ENCODE measurements at regions not wholly inside any gene's neighbourhood (a gene's known extent, or its start where the extent isn't known, plus 50 kb on each side); places are given as distances from the start of the nearest gene placed in this dataset.

- Mint-ChIP-seq H3K36me3 (ENCODE audit: low read depth) (peaks cover 3% of the 10 kb centered on the region), H3K9me3 (peaks cover 61% of the 10 kb centered on the region)
- WGBS, 2 experiments (ENCODE audit: insufficient coverage in 1 of 2, insufficient read length in 1 of 2): 93 to 100% methylated on average over 1 to 95 of the region's 103 CpGs
Observed at GRCh38 chr17:26765860-26766709, 527.8 kb upstream of the WSB1 start.

GRCh38 chr17:26766743-26767142 lies 527.2 kb upstream of the WSB1 start:
- H3K27ac Mint-ChIP-seq: no peak overlapping the region
- Histone ChIP-seq H3K9me3 (ENCODE audit: control insufficient read depth, low read length) (peaks cover 33% of the 10 kb centered on the region), H3K9ac (ENCODE audit: extremely low read depth, low read length, poor library complexity, severe bottlenecking) (no peak overlapping the region), H3K27me3 (ENCODE audit: control insufficient read depth, insufficient read depth, low read length, poor library complexity, severe bottlenecking) (no peaks in the 10 kb centered on the region), H3K27ac (ENCODE audit: low read depth, low read length) (no peak overlapping the region), H3K4me1 (ENCODE audit: control insufficient read depth, insufficient read depth, low read length) (no peaks in the 10 kb centered on the region), H3K4me3 (ENCODE audit: low read length) (no peak overlapping the region), H3K36me3 (ENCODE audit: control insufficient read depth, insufficient read depth, low read length) (no peaks in the 10 kb centered on the region)
- H3K27me3 Mint-ChIP-seq (ENCODE audit: insufficient read depth): no peaks in the 10 kb centered on the region
- H3K4me3 Mint-ChIP-seq: no peak overlapping the region
- H3K9me3 Mint-ChIP-seq: peaks cover 61% of the 10 kb centered on the region
- peaks cover 3% of the 10 kb centered on the region for H3K36me3 Mint-ChIP-seq (ENCODE audit: low read depth)
- no peak for TF ChIP-seq CTCF (conservative IDR thresholded peaks at IDR 0.05)
- no peaks in the 10 kb centered on the region for H3K4me1 Mint-ChIP-seq
- DNase-seq: no peak
- WGBS, 2 experiments (ENCODE audit: insufficient coverage in 1 of 2, insufficient read length in 1 of 2): 93% methylated on average over 29 of the region's 40 CpGs; no CpG with 5 or more reads in 1 of the 2 experiments

More at GRCh38 chr17:26765860-26766709, 527.8 kb upstream of the WSB1 start:
- no peaks in the 10 kb centered on the region for H3K4me1 ChIP-seq (ENCODE audit: control insufficient read depth, insufficient read depth, low read length)
- no peak overlapping the region for H3K4me3 ChIP-seq (ENCODE audit: low read length)
- Mint-ChIP-seq H3K4me3 (no peak overlapping the region), H3K27me3 (ENCODE audit: insufficient read depth) (no peaks in the 10 kb centered on the region), H3K4me1 (no peaks in the 10 kb centered on the region), H3K27ac (no peak overlapping the region)
- no peaks in the 10 kb centered on the region for H3K36me3 ChIP-seq (ENCODE audit: control insufficient read depth, insufficient read depth, low read length)
- no peak for DNase-seq
- H3K27me3 ChIP-seq (ENCODE audit: control insufficient read depth, insufficient read depth, low read length, poor library complexity, severe bottlenecking): no peaks in the 10 kb centered on the region
- H3K27ac ChIP-seq (ENCODE audit: low read depth, low read length): no peak overlapping the region
- peaks cover 32% of the 10 kb centered on the region for H3K9me3 ChIP-seq (ENCODE audit: control insufficient read depth, low read length)
- no peak for TF ChIP-seq CTCF (conservative IDR thresholded peaks at IDR 0.05)
- H3K9ac ChIP-seq (ENCODE audit: extremely low read depth, low read length, poor library complexity, severe bottlenecking): no peak overlapping the region

GRCh38 chr17:26773189-26774188 lies 520.4 kb upstream of the WSB1 start:
- no peak overlapping the region for H3K27ac Mint-ChIP-seq
- TF ChIP-seq CTCF (conservative IDR thresholded peaks at IDR 0.05): no peak
- H3K27me3 ChIP-seq (ENCODE audit: control insufficient read depth, insufficient read depth, low read length, poor library complexity, severe bottlenecking): no peaks in the 10 kb centered on the region
- no peak overlapping the region for H3K27ac ChIP-seq (ENCODE audit: low read depth, low read length)
- no peaks in the 10 kb centered on the region for H3K36me3 ChIP-seq (ENCODE audit: control insufficient read depth, insufficient read depth, low read length)
- no peaks in the 10 kb centered on the region for H3K36me3 Mint-ChIP-seq (ENCODE audit: low read depth)
- H3K27me3 Mint-ChIP-seq (ENCODE audit: insufficient read depth): no peaks in the 10 kb centered on the region
- 93 to 94% methylated on average over 38 to 118 of the region's 118 CpGs for WGBS, 2 experiments (ENCODE audit: insufficient coverage in 1 of 2, insufficient read length in 1 of 2)
- H3K9me3 ChIP-seq (ENCODE audit: control insufficient read depth, low read length): peaks cover 23% of the 10 kb centered on the region
- peaks cover 64% of the 10 kb centered on the region for H3K9me3 Mint-ChIP-seq
- H3K4me3 ChIP-seq (ENCODE audit: low read length): no peak overlapping the region
- no peak overlapping the region for H3K9ac ChIP-seq (ENCODE audit: extremely low read depth, low read length, poor library complexity, severe bottlenecking)
- DNase-seq: no peak
- no peaks in the 10 kb centered on the region for H3K4me1 ChIP-seq (ENCODE audit: control insufficient read depth, insufficient read depth, low read length)
- H3K4me1 Mint-ChIP-seq: no peaks in the 10 kb centered on the region
- H3K4me3 Mint-ChIP-seq: no peak overlapping the region

Measured in endodermal cell (in vitro differentiated cells).